ENCODE measurements at regions not wholly inside any gene's neighbourhood (a gene's known extent, or its start where the extent isn't known, plus 50 kb on each side); places are given as distances from the start of the nearest gene placed in this dataset.

DNA sequence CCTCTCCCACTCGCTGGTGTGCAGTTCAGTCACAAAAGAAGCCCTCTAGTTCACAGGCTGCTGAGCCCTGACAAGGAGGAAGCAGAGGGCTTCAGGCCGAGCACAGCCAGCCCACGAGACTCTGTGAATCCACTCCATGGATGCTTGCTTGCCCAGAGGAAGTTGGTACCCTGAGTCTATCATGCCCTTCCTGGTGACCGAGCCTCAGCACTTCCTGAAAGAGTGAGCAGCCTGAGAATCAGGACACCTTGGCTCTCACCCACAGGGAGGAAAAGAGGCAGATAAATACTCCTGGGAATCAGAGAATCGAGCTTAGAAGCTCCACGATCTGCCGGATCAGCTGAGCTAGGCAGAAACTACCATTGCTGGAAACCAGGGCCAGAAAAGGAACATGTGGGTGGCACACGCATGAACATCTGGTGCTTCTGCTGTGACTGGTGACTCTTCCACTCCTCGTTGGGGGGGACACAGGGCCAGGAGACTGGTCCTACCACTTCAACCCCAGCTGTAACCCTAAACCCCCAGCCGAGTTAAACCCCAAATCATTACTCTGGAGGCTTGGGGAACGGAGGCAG, 376.3 kb upstream of the CAMK1G start:
- no peak for TF ChIP-seq POLR2AphosphoS5 (IDR thresholded peaks at IDR 0.05; ENCODE audit: low read depth, low read length)
- no peak for TF ChIP-seq SIN3A (IDR thresholded peaks at IDR 0.05; ENCODE audit: borderline replicate concordance, insufficient read depth, low read length)
- no peak for TF ChIP-seq REST (IDR thresholded peaks at IDR 0.05; ENCODE audit: insufficient read depth in 1 of 2, low read depth in 2 of 2, low read length in 2 of 2)
- no peak for TF ChIP-seq FOXP2 (optimal IDR thresholded peaks at IDR 0.05; ENCODE audit: borderline replicate concordance, extremely low read depth, extremely low read length, insufficient read depth)

Measured in PFSK-1 (cell line).